Neural progenitor cell (in vitro differentiated cells): ENCODE measurements at regions not wholly inside any gene's neighbourhood (a gene's known extent, or its start where the extent isn't known, plus 50 kb on each side); places are given as distances from the start of the nearest gene placed in this dataset.

Experiments used
- EZH2 ChIP-seq: fragments of 200-600 bp; sonication (generic); IDR thresholded peaks from 2 replicates; pipeline ENCODE4 v1.6.1; 2017; ENCODE audit warnings: antibody characterized with exemption, mild to moderate bottlenecking, moderate library complexity
- EZH2phosphoT487 ChIP-seq: fragments of 200-600 bp; sonication (generic); IDR thresholded peaks from 2 replicates; pipeline ENCODE4 v1.6.1; 2017; ENCODE audit warnings: antibody characterized with exemption
- TF ChIP-seq, protein P1 (sequence below): fragments of 200-600 bp; sonication (generic); IDR thresholded peaks from 2 replicates; pipeline ENCODE4 v1.5.1; 2017; ENCODE audit warnings: antibody characterized with exemption, mild to moderate bottlenecking

- TF ChIP-seq, protein P1, sequence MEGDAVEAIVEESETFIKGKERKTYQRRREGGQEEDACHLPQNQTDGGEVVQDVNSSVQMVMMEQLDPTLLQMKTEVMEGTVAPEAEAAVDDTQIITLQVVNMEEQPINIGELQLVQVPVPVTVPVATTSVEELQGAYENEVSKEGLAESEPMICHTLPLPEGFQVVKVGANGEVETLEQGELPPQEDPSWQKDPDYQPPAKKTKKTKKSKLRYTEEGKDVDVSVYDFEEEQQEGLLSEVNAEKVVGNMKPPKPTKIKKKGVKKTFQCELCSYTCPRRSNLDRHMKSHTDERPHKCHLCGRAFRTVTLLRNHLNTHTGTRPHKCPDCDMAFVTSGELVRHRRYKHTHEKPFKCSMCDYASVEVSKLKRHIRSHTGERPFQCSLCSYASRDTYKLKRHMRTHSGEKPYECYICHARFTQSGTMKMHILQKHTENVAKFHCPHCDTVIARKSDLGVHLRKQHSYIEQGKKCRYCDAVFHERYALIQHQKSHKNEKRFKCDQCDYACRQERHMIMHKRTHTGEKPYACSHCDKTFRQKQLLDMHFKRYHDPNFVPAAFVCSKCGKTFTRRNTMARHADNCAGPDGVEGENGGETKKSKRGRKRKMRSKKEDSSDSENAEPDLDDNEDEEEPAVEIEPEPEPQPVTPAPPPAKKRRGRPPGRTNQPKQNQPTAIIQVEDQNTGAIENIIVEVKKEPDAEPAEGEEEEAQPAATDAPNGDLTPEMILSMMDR: no peak
- TF ChIP-seq EZH2 (no peak), EZH2phosphoT487 (no peak)
Measured at GRCh38 chr4:38414410-38414809, 249.6 kb upstream of the KLF3 start.
